ENCODE measurements at regions not wholly inside any gene's neighbourhood (a gene's known extent, or its start where the extent isn't known, plus 50 kb on each side); places are given as distances from the start of the nearest gene placed in this dataset.

GRCh38 chr6:91633374-91634111, 1046.7 kb upstream of the MAP3K7 start:
- Mint-ChIP-seq H3K4me1 (ENCODE audit: unreplicated experiment) (peaks cover 33% of the 10 kb centered on the region), H3K4me3 (ENCODE audit: unreplicated experiment) (peak overlapping the region; percentile 60), H3K9me3 (ENCODE audit: unreplicated experiment) (peaks cover 11% of the 10 kb centered on the region), H3K27ac (ENCODE audit: unreplicated experiment) (peak overlapping the region; percentile 77), H3K27me3 (ENCODE audit: unreplicated experiment) (no peaks in the 10 kb centered on the region), H3K36me3 (ENCODE audit: unreplicated experiment) (no peaks in the 10 kb centered on the region)
- TF ChIP-seq, protein P1, sequence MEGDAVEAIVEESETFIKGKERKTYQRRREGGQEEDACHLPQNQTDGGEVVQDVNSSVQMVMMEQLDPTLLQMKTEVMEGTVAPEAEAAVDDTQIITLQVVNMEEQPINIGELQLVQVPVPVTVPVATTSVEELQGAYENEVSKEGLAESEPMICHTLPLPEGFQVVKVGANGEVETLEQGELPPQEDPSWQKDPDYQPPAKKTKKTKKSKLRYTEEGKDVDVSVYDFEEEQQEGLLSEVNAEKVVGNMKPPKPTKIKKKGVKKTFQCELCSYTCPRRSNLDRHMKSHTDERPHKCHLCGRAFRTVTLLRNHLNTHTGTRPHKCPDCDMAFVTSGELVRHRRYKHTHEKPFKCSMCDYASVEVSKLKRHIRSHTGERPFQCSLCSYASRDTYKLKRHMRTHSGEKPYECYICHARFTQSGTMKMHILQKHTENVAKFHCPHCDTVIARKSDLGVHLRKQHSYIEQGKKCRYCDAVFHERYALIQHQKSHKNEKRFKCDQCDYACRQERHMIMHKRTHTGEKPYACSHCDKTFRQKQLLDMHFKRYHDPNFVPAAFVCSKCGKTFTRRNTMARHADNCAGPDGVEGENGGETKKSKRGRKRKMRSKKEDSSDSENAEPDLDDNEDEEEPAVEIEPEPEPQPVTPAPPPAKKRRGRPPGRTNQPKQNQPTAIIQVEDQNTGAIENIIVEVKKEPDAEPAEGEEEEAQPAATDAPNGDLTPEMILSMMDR (IDR thresholded peaks at IDR 0.05): no peak
- DNase-seq (ENCODE audit: extremely low spot score, unreplicated experiment): no peak

DNA sequence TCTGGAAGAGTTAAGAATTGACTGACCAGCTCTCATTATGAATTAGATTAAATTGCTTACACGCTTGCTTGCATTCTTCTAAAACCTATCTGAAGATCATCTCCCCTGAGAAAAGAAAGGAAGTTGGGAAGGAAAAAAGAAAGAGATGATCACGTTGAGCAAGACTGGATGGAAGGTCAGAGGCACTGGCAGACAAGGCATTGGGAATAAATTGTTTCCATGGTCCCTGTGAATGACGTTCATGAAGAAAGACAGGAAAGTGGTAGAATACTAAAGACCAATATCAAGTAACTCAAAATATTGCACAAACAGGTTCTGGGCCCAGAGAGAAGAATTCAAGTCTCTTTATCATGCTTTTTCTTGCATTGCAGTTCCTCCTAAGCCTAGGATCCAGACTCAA, 1045.4 kb upstream of the MAP3K7 start:
- TF ChIP-seq, protein P1 (IDR thresholded peaks at IDR 0.05): no peak
- no peak for DNase-seq (ENCODE audit: extremely low spot score, unreplicated experiment)
- no peak overlapping the region for H3K4me3 Mint-ChIP-seq (ENCODE audit: unreplicated experiment)
- peaks cover 6% of the 10 kb centered on the region for H3K9me3 Mint-ChIP-seq (ENCODE audit: unreplicated experiment)
- H3K36me3 Mint-ChIP-seq (ENCODE audit: unreplicated experiment): no peaks in the 10 kb centered on the region
- H3K4me1 Mint-ChIP-seq (ENCODE audit: unreplicated experiment): peaks cover 33% of the 10 kb centered on the region
- H3K27ac Mint-ChIP-seq (ENCODE audit: unreplicated experiment): no peak overlapping the region
- H3K27me3 Mint-ChIP-seq (ENCODE audit: unreplicated experiment): no peaks in the 10 kb centered on the region

DNA sequence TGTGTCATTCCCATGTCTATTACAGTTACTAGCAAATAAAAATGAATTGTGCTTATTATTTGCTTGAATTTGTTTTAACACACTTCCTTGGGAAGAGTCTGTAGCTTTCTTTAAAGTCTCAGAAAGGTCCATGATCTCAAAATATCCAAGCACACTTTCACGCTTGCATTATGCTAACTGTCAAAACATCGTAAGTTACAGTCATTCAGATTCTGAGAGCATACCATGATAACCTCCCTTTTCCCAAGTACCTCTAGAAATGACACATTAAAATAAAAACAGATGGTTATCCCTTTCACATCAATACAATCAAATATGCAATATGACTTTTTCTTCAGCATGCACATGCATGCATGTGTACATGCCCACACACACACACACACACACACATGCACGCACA, 1044.4 kb upstream of the MAP3K7 start:
- DNase-seq (ENCODE audit: extremely low spot score, unreplicated experiment): no peak
- Mint-ChIP-seq H3K36me3 (ENCODE audit: unreplicated experiment) (no peaks in the 10 kb centered on the region), H3K27ac (ENCODE audit: unreplicated experiment) (no peak overlapping the region), H3K27me3 (ENCODE audit: unreplicated experiment) (no peaks in the 10 kb centered on the region), H3K4me3 (ENCODE audit: unreplicated experiment) (no peak overlapping the region), H3K4me1 (ENCODE audit: unreplicated experiment) (peaks cover 34% of the 10 kb centered on the region), H3K9me3 (ENCODE audit: unreplicated experiment) (peaks cover 6% of the 10 kb centered on the region)
- TF ChIP-seq, protein P1 (IDR thresholded peaks at IDR 0.05): no peak

DNA sequence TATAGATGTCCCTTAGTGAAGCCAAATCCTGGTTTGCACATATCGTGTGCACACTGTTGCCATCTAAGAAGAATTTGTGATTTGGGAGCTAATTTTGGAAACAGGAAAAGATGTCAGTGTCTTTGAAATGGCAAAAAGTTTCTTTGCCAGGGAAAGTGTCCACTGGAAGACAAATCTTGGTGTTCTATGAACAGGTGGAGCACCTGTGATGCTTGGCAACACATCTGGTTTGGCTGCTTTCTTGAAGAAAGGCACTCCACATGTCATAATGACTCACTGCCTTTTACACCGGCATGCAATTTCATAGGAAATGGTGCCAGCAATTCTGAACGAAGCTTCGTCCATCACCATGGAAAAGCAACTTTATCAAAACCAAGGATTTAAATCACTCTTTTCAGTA, 1040.0 kb upstream of the MAP3K7 start:
- Mint-ChIP-seq H3K4me1 (ENCODE audit: unreplicated experiment) (peaks cover 22% of the 10 kb centered on the region), H3K4me3 (ENCODE audit: unreplicated experiment) (no peak overlapping the region), H3K27me3 (ENCODE audit: unreplicated experiment) (no peaks in the 10 kb centered on the region), H3K27ac (ENCODE audit: unreplicated experiment) (no peak overlapping the region), H3K9me3 (ENCODE audit: unreplicated experiment) (peaks cover 6% of the 10 kb centered on the region), H3K36me3 (ENCODE audit: unreplicated experiment) (no peaks in the 10 kb centered on the region)
- DNase-seq (ENCODE audit: extremely low spot score, unreplicated experiment): no peak
- TF ChIP-seq, protein P1 (IDR thresholded peaks at IDR 0.05): no peak

GRCh38 chr6:91613481-91613880, 1026.6 kb upstream of the MAP3K7 start:
- DNase-seq (ENCODE audit: extremely low spot score, unreplicated experiment): no peak
- Mint-ChIP-seq H3K27ac (ENCODE audit: unreplicated experiment) (no peak overlapping the region), H3K4me1 (ENCODE audit: unreplicated experiment) (peaks cover 8% of the 10 kb centered on the region), H3K27me3 (ENCODE audit: unreplicated experiment) (no peaks in the 10 kb centered on the region), H3K9me3 (ENCODE audit: unreplicated experiment) (peaks cover 5% of the 10 kb centered on the region), H3K4me3 (ENCODE audit: unreplicated experiment) (no peak overlapping the region), H3K36me3 (ENCODE audit: unreplicated experiment) (no peaks in the 10 kb centered on the region)
- TF ChIP-seq, protein P1 (IDR thresholded peaks at IDR 0.05): no peak

All from osteocyte (in vitro differentiated cells).